Fibroblast of the aortic adventitia (primary cell): ENCODE measurements at regions not wholly inside any gene's neighbourhood (a gene's known extent, or its start where the extent isn't known, plus 50 kb on each side); places are given as distances from the start of the nearest gene placed in this dataset.
"Not testable (repeated sequence)": the region's sequence is repeated elsewhere in the genome, so short reads cannot be mapped to it uniquely, and the experiment has no call there.

ENCODE experiments used
- DNase-seq: peaks from one replicate; pipeline ENCODE4 v3.0.0-alpha.2; 2010; ENCODE audit warnings: low read depth
- H3K4me3 ChIP-seq: 2 replicates; pipeline ENCODE4 v1.5.1; 2011; ENCODE audit warnings: low read depth, mild to moderate bottlenecking, control low read depth, low read length, moderate library complexity
- CTCF ChIP-seq: IDR thresholded peaks from 2 replicates; pipeline ENCODE4 v1.5.1; 2011; ENCODE audit warnings: mild to moderate bottlenecking, low read length, control low read depth, inconsistent platforms; ENCODE audit not compliant: insufficient read depth

- DNase-seq: no peak
- H3K4me3 ChIP-seq: no peak overlapping the region
- TF ChIP-seq CTCF: no peak
Observed at GRCh38 chr7:124177891-124178290, 145.0 kb upstream of the TMEM229A start.

DNA sequence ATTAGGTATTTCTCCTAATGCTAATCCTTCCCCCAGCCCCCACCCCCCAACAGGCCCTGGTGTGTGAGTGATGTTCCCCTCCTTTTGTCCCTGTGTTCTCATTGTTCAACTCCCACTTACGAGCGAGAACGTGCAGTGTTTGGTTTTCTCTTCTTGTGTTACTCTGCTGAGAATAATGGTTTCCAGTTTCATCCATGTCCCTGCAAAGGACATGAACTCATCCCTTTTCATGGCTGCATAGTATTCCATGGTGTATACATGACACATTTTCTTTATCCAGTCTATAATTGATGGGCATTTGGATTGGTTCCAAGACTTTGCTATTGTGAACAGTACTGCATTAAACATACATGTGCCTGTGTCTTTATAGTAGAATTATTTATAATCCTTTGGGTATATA is 138.9 kb upstream of the TMEM229A start:
- DNase-seq, H3K4me3 ChIP-seq: not testable (repeated sequence)

- TF ChIP-seq CTCF: peak; percentile 6
- no peak overlapping the region for H3K4me3 ChIP-seq
- DNase-seq: no peak
Observed at GRCh38 chr7:124171068-124171467, 138.2 kb upstream of the TMEM229A start.

DNA sequence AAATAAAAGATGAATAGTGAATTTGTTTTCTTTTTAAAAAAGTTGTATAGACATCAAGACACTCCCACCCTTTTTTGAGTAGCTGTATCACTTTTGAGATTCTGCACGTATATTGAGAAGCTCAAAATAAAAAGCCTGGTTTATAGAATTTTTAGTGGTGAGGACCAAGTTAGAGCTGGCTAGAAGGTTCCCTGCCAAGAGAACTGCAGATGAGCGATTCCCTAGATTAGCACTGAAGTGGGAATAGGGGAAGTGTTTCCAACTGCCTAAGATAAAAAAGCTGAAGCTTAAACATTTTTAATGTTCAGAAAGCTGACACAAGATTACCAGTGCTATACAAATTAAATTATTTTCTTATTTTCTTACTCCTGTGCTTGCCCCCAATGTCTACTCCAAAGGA is 135.7 kb upstream of the TMEM229A start:
- H3K4me3 ChIP-seq: no peak overlapping the region
- no peak for TF ChIP-seq CTCF
- DNase-seq: no peak

DNA sequence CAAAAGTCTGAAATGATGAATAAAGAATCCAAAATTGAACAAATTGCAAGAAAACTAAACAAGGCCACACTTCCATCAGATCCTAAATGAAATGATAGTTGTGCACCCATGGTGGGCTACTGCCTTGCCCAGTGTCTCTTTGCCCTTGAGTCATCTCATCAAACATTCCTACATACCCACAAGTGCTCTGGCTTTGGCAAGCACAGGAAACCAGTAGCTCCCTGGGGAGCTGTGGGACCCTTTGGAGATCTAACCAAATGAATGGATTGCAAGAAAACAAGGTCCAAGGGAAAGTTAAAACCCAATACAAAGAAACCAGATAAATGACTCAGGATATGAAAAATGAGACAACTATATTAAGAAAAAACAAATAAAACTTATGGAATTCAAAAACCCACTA is 129.8 kb upstream of the TMEM229A start:
- no peak for TF ChIP-seq CTCF
- no peak overlapping the region for H3K4me3 ChIP-seq
- no peak for DNase-seq

- TF ChIP-seq CTCF: peak; percentile 54
- H3K4me3 ChIP-seq: no peak overlapping the region
- peak; percentile 36 for DNase-seq
Observed at GRCh38 chr7:124155432-124156022, 122.7 kb upstream of the TMEM229A start.

- H3K4me3 ChIP-seq: no peak overlapping the region
- TF ChIP-seq CTCF: peak; percentile 8
- peak; percentile 34 for DNase-seq
Observed at GRCh38 chr7:124152859-124153692, 120.2 kb upstream of the TMEM229A start.
